NCI-H510A treated with DMSO at 0.1 percent for 48 hours (cell line): ENCODE measurements at regions not wholly inside any gene's neighbourhood (a gene's known extent, or its start where the extent isn't known, plus 50 kb on each side); places are given as distances from the start of the nearest gene placed in this dataset.
"Not testable (repeated sequence)": the region's sequence is repeated elsewhere in the genome, so short reads cannot be mapped to it uniquely, and the experiment has no call there.

Experiments used
- DNase-seq: peaks from one replicate; lab custom pipeline; 2025; lab: John Stamatoyannopoulos, UW

DNA sequence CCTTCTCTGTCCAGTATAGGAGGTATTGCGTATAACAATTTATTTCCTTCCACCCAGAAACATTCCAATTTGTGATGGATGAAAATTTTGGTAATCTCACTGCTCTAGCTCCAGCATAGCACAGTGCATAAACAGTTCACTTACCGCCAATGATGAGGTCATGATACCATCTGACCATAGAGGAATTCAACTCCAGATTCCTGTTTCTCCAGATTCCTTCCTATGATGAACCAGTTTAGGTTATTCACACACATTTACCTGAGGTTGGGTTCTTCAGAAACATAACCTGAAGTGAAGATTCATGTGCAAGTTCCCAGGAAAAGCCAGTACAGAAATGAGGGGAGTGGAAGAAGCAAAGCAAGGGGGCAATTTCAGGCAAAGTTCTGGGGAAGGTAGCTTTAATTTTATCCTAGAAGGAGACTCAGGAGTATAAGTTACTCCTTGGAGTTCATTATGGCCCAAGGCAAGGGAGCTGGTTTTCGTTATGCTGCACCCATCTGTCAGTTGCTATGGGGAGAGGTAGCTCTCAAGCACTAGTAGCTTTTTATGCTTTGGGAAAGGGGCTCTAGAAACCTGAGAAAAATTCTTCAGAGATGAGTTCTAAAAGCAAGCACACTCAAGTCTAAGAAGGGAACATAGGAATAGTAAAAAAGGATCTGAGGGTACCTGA is 121.6 kb downstream of the CASP12 start:
- DNase-seq = no peak

DNA sequence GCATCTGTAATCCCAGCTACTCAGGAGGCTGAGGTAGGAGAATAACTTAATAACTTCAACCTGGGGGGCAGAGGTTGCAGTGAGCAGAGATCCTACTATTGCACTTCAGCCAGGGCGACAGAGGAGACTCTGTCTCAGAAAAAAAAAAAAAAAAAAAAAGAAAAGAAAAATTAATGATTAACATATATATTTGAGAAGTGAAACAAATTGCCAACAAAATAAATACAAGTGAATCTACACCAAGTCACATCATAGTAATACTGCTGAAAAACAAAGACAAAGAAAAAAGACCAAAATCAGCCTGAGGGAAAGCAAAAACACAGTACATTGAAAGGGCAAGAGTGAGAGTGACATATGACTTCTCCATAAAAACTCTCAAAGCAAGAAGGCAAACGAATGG is 123.7 kb downstream of the CASP12 start:
- DNase-seq = no peak

DNA sequence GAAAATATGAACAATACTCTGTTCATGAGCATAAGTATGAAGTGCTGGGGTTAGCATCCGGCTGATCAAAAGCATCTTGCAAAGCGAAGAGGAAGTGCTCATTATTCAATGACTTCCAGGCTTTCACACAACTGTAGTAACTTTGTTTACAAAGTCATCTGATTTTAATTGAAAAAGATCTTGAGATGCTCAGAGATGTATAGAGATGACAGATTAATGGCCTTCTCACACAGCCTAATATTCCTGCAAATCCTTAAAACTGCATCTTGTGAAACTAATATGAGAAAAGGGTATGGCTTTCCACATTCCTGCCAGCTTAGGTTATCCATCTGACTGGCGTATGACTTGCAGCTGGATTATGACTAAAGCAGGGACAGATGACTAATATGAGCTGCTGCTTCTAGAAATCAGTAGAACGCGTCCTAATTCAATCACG is 125.4 kb downstream of the CASP12 start:
- peak; percentile 20 for DNase-seq

DNA sequence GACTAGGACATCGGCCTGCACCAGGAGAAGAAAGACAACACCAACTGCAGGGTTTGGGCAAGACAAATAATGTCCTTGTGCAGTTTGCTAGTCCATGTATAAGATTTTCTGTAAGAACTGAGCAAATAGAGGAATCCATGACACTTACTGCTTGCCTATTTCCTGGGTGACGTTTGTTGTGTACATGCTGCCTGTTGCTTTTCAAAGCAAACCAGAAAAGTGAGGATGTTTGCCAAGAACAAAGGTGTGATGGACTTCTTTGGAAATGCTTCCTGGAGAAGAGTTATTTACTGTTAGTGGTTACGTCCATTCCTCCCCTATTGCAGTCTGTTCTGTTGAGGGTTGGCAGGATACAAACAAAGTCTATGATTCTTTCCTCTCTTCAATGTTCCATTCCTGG is 126.5 kb downstream of the CASP12 start:
- no peak for DNase-seq

DNA sequence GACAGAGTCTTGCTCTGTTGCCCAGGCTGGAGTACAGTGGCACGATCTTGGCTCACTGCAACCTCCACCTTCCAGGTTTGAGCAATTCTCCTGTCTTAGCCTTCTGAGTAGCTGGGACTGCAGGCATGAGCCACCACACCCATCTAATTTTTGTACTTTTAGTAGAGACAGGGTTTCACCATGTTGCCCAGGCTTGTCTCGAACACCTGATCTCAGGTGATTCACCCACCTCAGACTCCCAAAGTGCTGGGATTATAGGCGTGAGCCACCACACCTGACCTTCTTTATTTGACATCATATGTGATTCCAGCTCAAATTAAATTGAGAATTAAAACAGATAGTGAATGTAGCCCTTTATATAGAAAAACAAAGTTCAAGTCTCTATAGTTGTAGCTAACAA is 127.2 kb downstream of the CASP12 start:
- DNase-seq = not testable (repeated sequence)

DNA sequence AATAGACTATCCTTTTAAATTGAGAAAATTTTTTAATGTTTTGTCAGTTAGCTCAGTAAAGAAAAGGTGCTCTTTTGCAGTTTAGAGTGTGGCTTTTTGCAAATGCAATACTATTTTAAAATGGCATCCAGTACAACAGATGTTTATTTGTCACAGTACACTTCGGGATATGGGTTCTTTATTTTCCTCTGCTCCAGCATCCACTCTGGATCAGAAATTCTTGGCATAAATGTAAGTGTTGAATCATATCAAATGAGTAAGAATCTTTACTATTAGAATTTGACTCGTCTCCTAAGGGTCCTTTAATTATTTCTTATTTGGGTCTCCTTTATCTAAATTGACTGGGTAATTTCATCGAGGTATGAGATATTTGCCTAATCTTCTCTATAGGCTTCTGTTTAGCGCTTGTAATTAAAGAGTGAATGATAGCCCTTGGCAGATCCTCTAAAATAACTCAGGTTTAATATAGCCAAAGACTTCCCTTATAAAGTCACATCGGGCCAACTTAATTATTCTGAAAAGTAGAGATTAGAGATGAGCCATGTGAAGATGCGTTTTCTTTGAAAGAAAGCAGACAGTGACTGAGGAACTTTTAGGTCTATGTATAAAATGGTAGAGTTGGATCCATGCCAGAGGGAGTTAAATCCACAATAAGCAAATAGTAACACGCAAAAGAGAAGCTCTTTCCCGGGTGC is 132.7 kb downstream of the CASP12 start:
- DNase-seq = no peak

DNA sequence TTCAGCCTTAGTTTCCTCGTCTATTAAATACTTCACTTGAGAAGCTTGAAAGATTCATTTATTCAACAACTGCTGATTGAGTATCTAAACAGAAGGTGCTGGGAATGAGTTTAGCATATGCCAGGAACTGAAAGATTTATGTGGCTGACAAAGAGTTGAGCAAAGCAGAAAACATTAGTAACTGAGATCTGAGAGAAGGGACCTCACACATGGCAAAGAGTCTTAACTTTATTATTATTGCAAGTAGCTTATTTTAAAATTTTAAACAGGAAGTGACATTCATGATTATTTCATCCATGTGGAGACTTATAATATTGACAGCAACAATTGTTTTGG is 133.6 kb downstream of the CASP12 start:
- DNase-seq = no peak

DNA sequence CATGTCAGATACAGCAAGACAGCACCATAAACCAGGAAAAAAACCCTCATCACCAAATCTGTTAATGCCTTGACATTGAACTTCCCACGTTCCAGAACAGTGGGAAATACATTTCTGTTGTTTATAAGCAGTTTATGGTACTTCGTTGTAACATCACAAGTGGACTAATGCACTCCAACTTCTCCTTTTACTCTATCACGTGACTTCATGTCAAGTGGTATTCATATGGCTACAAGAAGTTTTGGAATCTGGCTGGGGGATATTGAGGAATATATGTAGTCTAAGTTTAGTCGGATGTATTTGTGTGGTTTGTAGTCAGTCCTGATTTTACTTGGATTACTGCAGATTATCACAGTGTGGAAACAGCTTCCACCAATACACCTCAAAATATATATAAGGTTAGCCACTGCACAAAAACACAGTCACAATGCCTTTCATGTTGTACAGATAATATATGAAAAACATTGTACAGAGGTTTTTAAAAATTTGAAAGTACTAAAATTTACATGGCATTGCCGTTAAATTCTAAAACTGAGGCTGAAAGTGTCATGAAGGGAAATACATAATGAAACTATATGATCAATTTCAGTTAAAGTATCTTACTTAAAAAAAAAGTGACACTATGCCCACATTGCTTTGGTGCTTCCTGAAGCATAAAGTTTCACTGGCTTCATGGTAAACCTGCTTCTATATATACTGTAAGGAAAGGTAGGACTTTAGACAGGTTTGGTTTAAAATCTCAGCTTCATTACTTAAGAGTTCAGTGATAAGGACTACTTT is 134.1 kb downstream of the CASP12 start:
- no peak for DNase-seq

DNA sequence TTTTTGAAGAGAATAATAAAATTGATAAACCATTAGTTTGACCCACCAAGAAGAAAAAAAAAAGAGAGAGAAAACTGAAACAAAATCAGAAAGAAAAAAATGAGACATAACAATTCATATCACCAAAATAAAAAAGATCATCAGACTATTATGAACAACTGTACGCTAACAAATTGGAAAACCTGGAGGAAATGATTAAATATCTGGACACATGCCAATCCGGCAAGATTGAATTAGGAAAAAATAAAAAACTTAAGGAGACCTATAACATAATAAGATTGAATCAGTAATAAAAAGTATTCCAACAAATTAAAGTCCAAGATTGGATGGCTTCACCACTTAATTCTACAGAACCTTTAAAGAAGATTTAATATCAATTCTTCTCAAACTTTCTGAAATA is 136.7 kb downstream of the CASP12 start:
- DNase-seq = no peak

DNA sequence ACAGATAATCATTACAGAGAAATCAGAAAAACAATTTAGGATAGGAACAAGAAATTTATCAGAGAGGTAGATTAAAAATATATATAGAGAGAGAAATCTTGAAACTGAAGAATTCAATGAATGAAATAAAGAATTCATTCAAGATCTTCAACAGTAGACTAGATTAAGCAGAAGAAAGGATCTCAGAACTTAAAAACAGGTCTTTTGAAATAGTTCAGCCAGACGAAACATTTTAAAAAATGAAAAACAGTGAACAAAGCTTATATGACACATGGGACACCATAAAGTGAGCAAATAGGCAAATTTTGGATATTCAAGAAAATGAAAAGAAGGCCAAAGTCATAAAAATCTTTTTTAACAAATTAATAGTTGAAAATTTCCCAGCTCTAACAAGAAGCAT is 138.8 kb downstream of the CASP12 start:
- no peak for DNase-seq

DNA sequence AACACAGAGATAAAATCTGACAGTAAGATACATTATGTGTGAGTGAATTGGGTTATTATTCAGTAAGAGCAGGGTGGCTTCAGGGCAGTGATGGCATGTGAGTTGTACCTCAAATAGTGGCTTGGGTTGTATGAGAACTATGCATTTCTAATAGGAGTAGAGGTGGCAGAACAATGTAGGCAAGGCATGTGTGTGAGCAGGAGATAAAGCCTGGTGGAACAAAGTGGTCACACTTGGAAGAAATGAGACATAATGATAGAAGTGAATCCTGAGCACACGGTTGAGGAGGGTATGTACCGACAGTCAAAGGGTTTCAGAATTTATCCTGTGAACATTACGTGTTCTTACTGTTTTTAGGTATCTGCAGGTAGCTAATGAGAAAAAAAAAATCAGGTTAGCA is 159.3 kb downstream of the CASP12 start:
- no peak for DNase-seq

DNA sequence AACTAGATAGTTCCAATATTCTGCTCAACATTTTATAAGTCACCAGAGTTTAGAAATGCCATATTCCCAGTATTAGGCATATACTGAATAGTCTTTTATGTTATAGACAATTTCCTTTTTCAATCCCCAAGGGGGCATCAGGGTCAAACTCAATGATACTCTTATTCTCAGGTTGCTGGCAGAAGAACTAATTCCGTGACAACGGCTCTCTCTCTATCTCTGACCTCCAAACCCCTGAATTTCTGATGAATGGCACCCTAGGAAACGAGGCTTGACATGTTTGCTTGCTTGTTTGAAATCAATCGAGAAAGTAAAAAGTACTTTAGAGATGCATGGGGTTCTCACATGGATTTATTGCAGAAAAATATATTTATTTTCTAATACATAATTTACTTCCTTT is 160.1 kb downstream of the CASP12 start:
- DNase-seq = no peak

DNA sequence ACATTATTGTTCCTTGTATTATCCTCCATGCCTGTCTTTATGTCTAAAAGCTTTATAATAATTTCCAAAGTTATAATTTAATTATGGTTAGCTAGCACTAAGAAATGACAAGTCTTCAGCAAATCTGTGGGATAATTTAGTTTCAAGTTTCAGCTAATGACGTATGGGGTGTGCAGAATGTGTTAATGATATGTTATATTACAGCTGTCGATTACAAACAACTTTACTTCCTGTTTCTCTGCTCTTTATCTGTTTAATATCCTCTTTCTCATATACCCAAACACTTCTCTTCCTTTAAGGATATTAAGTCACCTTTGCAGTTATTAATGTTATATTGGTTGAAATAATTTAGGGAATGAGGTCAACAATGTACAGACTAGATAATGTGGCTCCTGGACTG is 161.8 kb downstream of the CASP12 start:
- no peak for DNase-seq

DNA sequence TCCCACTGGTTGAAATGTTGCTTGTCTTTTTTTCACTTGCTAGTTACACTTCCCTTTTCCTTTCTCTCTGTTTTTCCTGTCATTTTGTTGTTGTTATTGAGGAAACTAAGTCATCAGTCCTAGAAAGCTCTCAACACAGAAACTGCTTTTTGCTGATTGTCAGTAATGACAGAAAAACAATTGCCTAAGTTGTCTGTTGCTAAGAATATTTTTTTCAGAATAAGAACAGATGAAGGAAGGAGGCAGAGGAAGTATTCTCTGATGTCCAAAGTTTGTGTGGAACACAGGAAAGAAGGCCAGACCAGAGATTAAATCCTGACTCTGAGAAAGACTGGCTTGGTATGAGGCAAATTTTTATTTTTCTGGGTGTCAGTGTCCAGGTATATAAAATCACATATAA is 163.3 kb downstream of the CASP12 start:
- no peak for DNase-seq

DNA sequence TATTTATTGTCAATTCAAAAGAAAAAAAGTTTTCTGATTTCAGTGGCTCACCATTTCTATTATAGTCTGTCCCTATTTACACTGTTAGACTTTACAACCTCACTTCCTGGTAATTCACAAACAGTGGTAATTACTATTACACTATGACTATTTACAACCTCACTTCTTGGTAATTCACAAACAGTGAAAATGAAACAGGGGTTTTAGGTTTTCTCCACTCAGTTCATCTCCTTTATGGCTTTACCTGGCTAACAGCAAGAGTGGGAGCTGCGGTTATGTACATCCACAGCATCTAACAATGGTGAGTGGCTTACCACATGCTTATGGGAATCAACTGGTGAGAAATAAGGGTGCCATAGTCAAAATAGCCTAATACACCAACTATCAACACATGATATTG is 166.4 kb downstream of the CASP12 start:
- no peak for DNase-seq

DNA sequence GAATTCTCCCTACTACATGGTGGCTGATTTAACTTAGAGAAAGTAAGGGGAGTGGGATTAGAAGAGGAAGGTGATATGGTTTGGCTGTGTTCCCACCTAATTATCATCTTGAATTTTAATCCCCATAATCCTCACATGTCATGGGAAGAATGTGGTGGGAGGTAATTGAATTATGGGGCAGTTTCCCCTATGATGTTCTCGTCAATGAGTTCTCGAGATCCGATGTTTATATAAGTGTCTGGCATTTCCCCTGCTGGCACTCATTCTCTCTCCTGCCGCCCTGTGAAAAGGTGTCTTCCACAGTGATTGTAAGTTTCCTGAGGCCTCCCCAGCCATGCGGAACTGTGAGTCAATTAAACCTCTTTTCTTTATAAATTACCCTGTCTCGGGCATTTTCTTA is 169.3 kb downstream of the CASP12 start:
- DNase-seq = no peak

DNA sequence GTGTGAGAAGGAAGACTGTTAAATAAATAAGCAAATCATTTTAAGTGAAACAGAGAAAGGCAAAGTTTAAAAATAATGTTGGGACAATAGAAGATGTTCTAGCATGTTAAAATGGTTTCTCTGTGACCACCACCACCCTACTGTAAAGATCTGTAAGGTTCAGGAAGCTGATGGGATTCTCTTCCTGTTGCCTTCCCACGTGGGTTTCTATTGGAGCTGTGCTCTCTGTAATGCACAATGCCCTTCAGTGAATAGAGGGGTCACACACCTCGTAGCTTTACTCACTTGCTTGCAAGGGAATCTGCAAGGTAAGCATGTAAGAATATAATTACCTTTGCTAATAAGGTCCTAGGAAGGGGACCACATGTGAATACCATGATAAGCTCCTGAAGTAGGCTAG is 170.5 kb downstream of the CASP12 start:
- DNase-seq = no peak

DNA sequence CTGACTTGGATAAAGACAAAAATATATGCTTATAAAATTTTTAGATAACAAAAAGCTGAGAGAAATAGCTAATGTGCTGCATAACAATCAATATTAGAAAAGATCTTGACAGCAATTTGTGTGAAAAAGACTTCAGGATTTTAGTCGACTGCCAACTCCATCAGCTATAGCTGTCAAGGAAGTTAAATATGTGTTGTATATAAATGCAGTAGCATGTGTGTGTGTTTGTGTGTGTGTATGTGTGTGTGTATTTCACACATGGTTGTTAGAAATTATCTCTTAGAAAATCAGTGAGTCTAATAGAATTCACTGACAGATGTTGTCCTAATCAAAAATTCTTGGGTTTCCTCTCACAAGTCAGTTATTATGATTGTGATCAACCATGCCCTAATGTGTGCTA is 171.2 kb downstream of the CASP12 start:
- no peak for DNase-seq

DNA sequence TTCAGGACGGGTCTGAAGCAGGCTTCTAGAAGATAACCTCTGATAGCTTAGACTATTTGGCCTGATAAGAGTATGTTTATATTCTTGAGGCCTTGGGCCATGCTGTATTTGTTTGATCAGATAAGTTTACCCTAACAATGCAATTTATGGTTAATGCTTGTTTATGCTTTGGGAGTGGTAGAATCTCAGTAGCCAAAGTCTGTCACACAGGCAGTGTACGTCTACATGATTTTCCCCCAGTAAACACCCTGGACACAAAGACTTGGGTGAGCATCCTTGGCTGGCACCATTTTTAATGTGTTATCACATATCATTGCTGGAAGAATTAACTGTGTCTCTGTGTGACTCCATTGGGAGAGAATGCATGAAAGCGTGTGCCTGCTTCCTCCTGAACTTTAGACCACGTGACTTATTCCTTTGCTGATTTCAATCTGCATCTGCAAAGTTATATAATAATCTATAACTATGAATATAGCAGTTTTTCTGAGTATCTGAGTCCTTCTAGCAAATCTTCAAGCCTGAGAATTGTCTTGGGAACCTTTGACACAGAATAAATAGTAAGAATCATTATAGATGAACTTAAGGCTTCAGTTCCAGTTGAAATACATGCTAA is 172.4 kb downstream of the CASP12 start:
- no peak for DNase-seq

DNA sequence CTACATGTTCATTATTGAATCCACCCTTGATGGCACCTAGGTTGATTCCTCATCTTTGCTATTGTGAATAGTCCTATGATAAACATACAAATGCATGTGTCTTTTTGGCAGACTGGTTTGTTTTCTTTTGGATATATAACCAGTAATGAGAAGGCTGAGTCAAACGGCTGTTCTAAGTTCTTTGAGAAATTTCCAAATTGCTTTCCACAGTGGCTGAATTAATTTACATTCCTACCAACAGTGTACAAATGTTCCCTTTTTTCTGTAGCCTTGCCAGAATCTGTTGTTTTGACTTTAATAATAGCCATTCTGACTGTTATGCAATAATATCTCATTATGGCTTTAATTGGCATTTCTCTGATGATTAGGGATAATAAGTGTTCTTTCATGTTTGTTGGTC is 184.9 kb downstream of the CASP12 start:
- DNase-seq = no peak

DNA sequence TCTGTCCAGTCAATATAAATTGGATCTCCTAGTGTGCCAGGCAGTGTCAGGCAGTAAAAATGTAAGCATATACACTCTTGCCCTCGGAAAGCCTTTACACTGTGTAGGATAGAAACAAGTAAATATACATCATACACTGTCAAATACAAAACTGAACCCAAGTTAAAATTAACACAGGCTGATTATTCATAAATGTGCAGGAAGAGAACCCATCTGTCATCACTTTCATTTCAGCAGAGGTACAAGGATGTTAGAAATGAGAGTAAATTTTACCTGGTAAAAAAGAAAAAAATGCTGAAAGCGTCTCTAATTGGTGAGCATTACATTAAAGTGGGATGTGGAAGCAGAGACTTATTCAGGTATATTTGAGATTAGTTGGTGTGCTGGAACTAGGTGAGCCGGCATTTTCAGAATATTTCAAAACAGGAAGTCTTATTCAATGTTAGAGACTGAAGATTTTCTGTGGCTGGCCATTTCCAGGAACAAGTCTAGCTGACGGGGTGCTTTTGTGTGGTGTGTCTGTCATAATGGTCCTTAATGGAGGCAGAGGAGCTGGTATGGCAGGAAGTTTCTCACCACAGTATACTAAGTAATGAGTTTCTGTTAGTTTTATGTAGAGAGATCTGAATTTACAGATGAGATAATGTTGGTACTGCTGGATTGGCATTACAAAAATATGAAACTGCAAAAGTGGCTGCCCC is 192.6 kb downstream of the CASP12 start:
- DNase-seq = peak; percentile 23

DNA sequence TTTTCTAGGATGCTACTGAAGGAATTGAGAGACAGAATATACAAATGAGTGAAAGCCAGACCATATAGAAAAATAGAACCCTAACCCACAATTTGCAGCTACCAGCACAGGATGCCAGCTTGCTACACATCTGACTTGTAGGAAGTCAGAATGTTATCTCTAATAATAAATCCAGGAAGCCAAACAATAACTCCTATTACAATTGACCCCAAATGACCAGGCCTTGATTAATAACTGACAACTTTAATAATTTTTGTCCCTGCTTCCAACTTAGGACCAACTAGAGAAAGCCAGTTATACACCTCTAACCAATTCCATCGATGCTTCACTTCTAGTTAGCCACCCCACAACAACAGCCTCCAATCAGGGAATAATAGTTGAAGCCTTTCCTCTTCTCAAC is 193.4 kb downstream of the CASP12 start:
- no peak for DNase-seq
